Hepatocyte (in vitro differentiated cells): ENCODE measurements at regions not wholly inside any gene's neighbourhood (a gene's known extent, or its start where the extent isn't known, plus 50 kb on each side); places are given as distances from the start of the nearest gene placed in this dataset.
A peak's percentile ranks its signal among the peaks of the same experiment; 100 is the strongest.
"Not testable (repeated sequence)": the region's sequence is repeated elsewhere in the genome, so short reads cannot be mapped to it uniquely, and the experiment has no call there.

Experiments
- DNase-seq: peaks from one replicate; pipeline ENCODE4 v3.0.0-alpha.2; 2016; ENCODE audit warnings: low spot score
- H2AFZ ChIP-seq: fragments of 200-600 bp; sonication (generic); 2 replicates; pipeline ENCODE4 v1.6.0; 2016; ENCODE audit warnings: antibody characterized with exemption, mild to moderate bottlenecking
- H3K27ac ChIP-seq: fragments of 200-600 bp; sonication (generic); 2 replicates; pipeline ENCODE4 v1.5.1; 2016; ENCODE audit warnings: mild to moderate bottlenecking
- H3K27me3 ChIP-seq: fragments of 200-600 bp; sonication (generic); 2 replicates; pipeline ENCODE4 v1.6.1; 2016
- H3K36me3 ChIP-seq: fragments of 200-600 bp; sonication (generic); replicated peaks from 2 replicates; pipeline ENCODE4 v1.5.1; 2016; ENCODE audit warnings: low read depth; ENCODE audit not compliant: insufficient read depth
- H3K4me1 ChIP-seq: fragments of 200-600 bp; sonication (generic); 2 replicates; pipeline ENCODE4 v1.5.1; 2016; ENCODE audit warnings: mild to moderate bottlenecking, moderate library complexity; ENCODE audit not compliant: insufficient read depth
- H3K4me2 ChIP-seq: fragments of 200-600 bp; sonication (generic); 2 replicates; pipeline ENCODE4 v1.6.0; 2016
- H3K4me3 ChIP-seq: fragments of 200-600 bp; sonication (generic); 2 replicates; pipeline ENCODE4 v1.5.1; 2016; ENCODE audit warnings: mild to moderate bottlenecking
- H3K79me2 ChIP-seq: fragments of 200-600 bp; sonication (generic); 2 replicates; pipeline ENCODE4 v1.6.0; 2017; ENCODE audit warnings: mild to moderate bottlenecking
- H3K9me2 ChIP-seq: fragments of 200-600 bp; sonication (generic); replicated peaks from 2 replicates; pipeline ENCODE4 v1.6.0; 2017; ENCODE audit warnings: mild to moderate bottlenecking; ENCODE audit not compliant: insufficient read depth
- H3K9me3 ChIP-seq: fragments of 200-600 bp; sonication (generic); 2 replicates; pipeline ENCODE4 v1.5.1; 2016; ENCODE audit warnings: low read depth, mild to moderate bottlenecking
- H4K20me1 ChIP-seq: fragments of 200-600 bp; sonication (generic); 2 replicates; pipeline ENCODE4 v1.6.0; 2016; ENCODE audit warnings: mild to moderate bottlenecking; ENCODE audit not compliant: insufficient read depth, poor library complexity, severe bottlenecking
- EZH2 ChIP-seq: fragments of 200-600 bp; sonication (generic); IDR thresholded peaks from 2 replicates; pipeline ENCODE4 v1.6.1; 2016; ENCODE audit warnings: antibody characterized with exemption, mild to moderate bottlenecking, borderline replicate concordance
- EZH2phosphoT487 ChIP-seq: fragments of 200-600 bp; sonication (generic); IDR thresholded peaks from one replicate; pipeline ENCODE4 v1.6.1; 2018; ENCODE audit warnings: antibody characterized with exemption, mild to moderate bottlenecking, low read depth, moderate library complexity; ENCODE audit not compliant: unreplicated experiment, severe bottlenecking
- WGBS: methylation state at CpG from one replicate; pipeline ENCODE4 v1.1.6; 2016; ENCODE audit warnings: low lambda C conversion rate; ENCODE audit errors: missing lambda C conversion rate; 5-methylcytosine and 5-hydroxymethylcytosine counted together
- TF ChIP-seq, protein P1 (sequence below): fragments of 200-600 bp; sonication (generic); IDR thresholded peaks from 2 replicates; pipeline ENCODE4 v1.5.1; 2016; ENCODE audit warnings: antibody characterized with exemption, mild to moderate bottlenecking; ENCODE audit not compliant: poor library complexity

DNA sequence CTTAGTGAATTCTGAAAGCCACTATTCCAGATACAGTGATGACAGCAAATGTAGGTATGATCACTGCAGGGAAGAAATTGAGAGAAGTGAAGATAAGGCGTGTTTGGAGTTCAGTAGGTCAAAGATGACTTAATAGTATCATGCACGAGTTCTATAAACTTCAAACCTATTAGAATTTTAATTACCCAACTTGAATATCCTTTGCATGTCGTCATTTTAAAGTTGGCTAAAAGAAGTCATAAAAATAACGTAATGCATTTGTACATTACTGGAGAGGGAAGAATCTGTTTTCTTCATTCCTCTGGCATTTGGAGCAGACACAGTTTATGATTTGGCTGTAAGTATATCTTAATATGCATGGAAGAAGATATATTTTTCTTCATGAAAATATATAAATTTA is 68.6 kb upstream of the MXRA5 start:
- DNase-seq, result no peak
- Histone ChIP-seq H3K9me3 (no peaks in the 10 kb centered on the region), H4K20me1 (no peaks in the 10 kb centered on the region), H3K9me2 (no peaks in the 10 kb centered on the region), H2AFZ (no peak overlapping the region), H3K4me3 (no peak overlapping the region), H3K36me3 (no peaks in the 10 kb centered on the region), H3K4me1 (no peaks in the 10 kb centered on the region), H3K27me3 (no peaks in the 10 kb centered on the region), H3K4me2 (no peak overlapping the region), H3K27ac (no peak overlapping the region), H3K79me2 (no peaks in the 10 kb centered on the region)
- TF ChIP-seq EZH2 (no peak), EZH2phosphoT487 (no peak)
- TF ChIP-seq, protein P1, sequence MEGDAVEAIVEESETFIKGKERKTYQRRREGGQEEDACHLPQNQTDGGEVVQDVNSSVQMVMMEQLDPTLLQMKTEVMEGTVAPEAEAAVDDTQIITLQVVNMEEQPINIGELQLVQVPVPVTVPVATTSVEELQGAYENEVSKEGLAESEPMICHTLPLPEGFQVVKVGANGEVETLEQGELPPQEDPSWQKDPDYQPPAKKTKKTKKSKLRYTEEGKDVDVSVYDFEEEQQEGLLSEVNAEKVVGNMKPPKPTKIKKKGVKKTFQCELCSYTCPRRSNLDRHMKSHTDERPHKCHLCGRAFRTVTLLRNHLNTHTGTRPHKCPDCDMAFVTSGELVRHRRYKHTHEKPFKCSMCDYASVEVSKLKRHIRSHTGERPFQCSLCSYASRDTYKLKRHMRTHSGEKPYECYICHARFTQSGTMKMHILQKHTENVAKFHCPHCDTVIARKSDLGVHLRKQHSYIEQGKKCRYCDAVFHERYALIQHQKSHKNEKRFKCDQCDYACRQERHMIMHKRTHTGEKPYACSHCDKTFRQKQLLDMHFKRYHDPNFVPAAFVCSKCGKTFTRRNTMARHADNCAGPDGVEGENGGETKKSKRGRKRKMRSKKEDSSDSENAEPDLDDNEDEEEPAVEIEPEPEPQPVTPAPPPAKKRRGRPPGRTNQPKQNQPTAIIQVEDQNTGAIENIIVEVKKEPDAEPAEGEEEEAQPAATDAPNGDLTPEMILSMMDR, result no peak
- 47% methylated on average over 4 of the region's 4 CpGs for WGBS

DNA sequence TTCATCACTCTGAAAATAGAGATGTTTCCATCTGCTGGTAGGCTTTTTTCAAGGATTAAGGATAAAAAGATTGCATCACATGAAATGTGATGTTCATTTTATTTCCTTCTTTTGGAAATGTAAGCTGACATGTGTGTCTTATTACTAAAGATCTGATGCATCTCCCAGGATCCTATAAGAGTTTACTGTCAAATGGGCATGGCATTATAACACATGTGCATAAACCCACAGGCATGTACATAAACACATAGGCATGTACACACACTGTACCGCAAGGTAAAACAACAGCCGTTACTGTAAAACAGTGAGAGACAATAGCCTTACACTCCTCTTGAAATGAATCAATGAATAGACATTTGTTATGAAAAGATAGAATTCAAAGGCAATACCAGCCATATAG is 65.2 kb upstream of the MXRA5 start:
- not testable (repeated sequence) for H3K4me1 ChIP-seq, H3K79me2 ChIP-seq, H3K4me2 ChIP-seq, H3K27me3 ChIP-seq, H2AFZ ChIP-seq, H3K36me3 ChIP-seq, H3K9me2 ChIP-seq, H3K9me3 ChIP-seq, H3K4me3 ChIP-seq, H4K20me1 ChIP-seq, H3K27ac ChIP-seq, DNase-seq
- 76% methylated on average over 2 of the region's 2 CpGs for WGBS

DNA sequence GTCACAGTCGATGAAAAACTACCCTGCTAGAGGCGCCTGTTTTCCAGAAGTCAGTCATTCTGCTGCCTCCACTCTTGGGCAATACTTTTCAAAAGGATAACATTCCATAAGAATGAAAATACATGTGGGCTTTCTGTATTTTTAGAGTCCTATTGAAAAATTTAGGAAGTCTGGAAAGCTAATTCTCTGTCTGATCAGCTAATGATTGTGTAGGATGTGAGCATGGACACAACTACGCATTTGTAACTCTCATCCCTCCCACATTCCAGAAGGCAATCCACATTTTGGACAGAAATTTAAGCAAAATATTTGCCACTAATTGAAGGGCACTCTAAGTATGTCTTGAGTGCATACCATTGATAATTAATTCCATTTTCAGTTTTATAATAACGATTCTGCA is 63.5 kb upstream of the MXRA5 start:
- H3K27me3 ChIP-seq, H3K36me3 ChIP-seq, H2AFZ ChIP-seq, H3K27ac ChIP-seq, H3K4me2 ChIP-seq, H4K20me1 ChIP-seq, H3K9me3 ChIP-seq, H3K4me1 ChIP-seq, DNase-seq, H3K79me2 ChIP-seq, H3K9me2 ChIP-seq, H3K4me3 ChIP-seq: not testable (repeated sequence)
- WGBS, result 71% methylated on average over 4 of the region's 4 CpGs

DNA sequence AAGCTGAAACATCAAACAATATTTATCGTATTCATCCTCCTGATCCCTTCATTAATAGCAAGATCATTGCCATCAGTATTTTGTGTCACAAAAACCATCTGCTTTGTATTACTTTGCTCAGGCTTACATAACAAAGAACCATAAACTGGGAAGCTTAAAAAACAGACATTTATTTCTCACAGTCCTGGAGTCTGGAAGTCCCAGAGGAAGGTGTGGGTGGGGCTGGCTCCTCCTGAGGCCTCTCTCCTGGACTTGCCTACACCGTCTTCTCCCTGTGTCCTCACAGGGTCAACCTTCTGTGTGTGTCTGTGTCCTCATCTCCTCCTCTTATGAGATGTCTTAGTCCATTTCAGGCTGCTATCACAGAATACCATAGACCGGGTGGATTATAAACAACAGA is 61.3 kb upstream of the MXRA5 start:
- WGBS, result 60% methylated on average over 3 of the region's 3 CpGs
- no peak for DNase-seq
- Histone ChIP-seq H3K27ac (peak overlapping the region; percentile 50), H3K27me3 (no peaks in the 10 kb centered on the region), H3K4me3 (no peak overlapping the region), H3K79me2 (no peaks in the 10 kb centered on the region), H3K9me3 (no peaks in the 10 kb centered on the region), H3K4me2 (no peak overlapping the region), H3K36me3 (no peaks in the 10 kb centered on the region), H4K20me1 (no peaks in the 10 kb centered on the region), H2AFZ (no peak overlapping the region), H3K4me1 (no peaks in the 10 kb centered on the region), H3K9me2 (no peaks in the 10 kb centered on the region)
- no peak for TF ChIP-seq EZH2phosphoT487
- TF ChIP-seq EZH2, result no peak
- TF ChIP-seq, protein P1, result no peak

DNA sequence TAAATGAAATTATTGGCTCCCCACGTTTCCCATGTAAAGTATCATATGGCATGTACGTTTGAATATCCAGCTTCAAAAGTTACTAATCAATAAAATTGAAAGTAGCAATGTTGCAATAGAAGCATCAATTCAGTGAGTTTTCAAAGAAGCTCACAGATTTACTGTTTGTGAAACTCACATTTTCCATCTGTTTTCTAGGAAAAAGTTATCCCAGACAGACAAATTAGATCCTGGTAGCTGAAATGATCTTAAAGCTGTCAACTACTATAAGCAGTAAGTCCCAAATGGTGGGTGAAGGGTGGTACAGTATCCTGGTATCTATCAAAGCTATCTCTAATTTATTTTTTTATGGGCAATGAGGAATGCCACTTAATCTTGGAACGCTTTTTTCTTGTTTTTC is 60.7 kb upstream of the MXRA5 start:
- H3K79me2 ChIP-seq, result no peaks in the 10 kb centered on the region
- no peak overlapping the region for H3K4me2 ChIP-seq
- H3K9me2 ChIP-seq, result no peaks in the 10 kb centered on the region
- no peaks in the 10 kb centered on the region for H3K4me1 ChIP-seq
- H3K4me3 ChIP-seq, result no peak overlapping the region
- H3K27me3 ChIP-seq, result no peaks in the 10 kb centered on the region
- TF ChIP-seq EZH2, result no peak
- no peak for TF ChIP-seq EZH2phosphoT487
- TF ChIP-seq, protein P1, result no peak
- no peaks in the 10 kb centered on the region for H3K9me3 ChIP-seq
- H4K20me1 ChIP-seq, result no peaks in the 10 kb centered on the region
- DNase-seq, result no peak
- no peak overlapping the region for H2AFZ ChIP-seq
- WGBS, result 25% methylated on average over 3 of the region's 3 CpGs
- peak overlapping the region; percentile 50 for H3K27ac ChIP-seq
- H3K36me3 ChIP-seq, result no peaks in the 10 kb centered on the region
